DND-41 (cell line): ENCODE measurements at regions not wholly inside any gene's neighbourhood (a gene's known extent, or its start where the extent isn't known, plus 50 kb on each side); places are given as distances from the start of the nearest gene placed in this dataset.

ENCODE experiments used
- EZH2 ChIP-seq: IDR thresholded peaks from 3 replicates; pipeline ENCODE4 v1.6.1; 2012; ENCODE audit warnings: borderline replicate concordance, low read depth, mild to moderate bottlenecking, moderate library complexity, low read length, inconsistent platforms; ENCODE audit not compliant: severe bottlenecking
- TF ChIP-seq, protein P1 (sequence below): IDR thresholded peaks from 2 replicates; pipeline ENCODE4 v1.5.1; 2012; ENCODE audit warnings: borderline replicate concordance, low read length, moderate library complexity, mild to moderate bottlenecking; ENCODE audit not compliant: poor library complexity, severe bottlenecking; ENCODE audit errors: extremely low read depth

DNA sequence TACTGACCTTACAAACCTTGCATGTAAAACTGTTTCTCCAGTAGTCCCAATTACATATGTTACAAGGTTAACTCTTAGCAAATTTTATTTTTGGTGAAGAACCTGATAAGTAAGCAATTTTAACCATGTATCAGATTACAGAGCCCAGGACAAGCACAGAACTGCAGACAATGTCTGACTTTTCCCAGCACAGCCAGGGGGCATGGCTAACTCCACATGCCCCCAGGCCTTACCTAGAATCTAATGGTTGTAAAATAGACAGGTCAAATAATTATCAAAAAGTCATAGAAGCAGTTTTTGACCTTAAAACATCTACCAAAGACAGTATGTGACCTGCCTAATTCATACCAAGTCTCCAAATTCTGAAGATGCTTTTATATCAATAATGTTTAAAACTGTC lies 364.1 kb downstream of the FOXO1 start:
- TF ChIP-seq, protein P1, sequence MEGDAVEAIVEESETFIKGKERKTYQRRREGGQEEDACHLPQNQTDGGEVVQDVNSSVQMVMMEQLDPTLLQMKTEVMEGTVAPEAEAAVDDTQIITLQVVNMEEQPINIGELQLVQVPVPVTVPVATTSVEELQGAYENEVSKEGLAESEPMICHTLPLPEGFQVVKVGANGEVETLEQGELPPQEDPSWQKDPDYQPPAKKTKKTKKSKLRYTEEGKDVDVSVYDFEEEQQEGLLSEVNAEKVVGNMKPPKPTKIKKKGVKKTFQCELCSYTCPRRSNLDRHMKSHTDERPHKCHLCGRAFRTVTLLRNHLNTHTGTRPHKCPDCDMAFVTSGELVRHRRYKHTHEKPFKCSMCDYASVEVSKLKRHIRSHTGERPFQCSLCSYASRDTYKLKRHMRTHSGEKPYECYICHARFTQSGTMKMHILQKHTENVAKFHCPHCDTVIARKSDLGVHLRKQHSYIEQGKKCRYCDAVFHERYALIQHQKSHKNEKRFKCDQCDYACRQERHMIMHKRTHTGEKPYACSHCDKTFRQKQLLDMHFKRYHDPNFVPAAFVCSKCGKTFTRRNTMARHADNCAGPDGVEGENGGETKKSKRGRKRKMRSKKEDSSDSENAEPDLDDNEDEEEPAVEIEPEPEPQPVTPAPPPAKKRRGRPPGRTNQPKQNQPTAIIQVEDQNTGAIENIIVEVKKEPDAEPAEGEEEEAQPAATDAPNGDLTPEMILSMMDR, result no peak
- no peak for TF ChIP-seq EZH2
